HEK293 (cell line): ENCODE measurements at regions not wholly inside any gene's neighbourhood (a gene's known extent, or its start where the extent isn't known, plus 50 kb on each side); places are given as distances from the start of the nearest gene placed in this dataset.

Source experiments
- CTCF ChIA-PET: fragments of 350-600 bp; formaldehyde crosslinking; extraction: SDS; loops from one replicate; lab custom pipeline; 2021; ENCODE audit warnings: antibody characterized with exemption; lab: Yijun Ruan, JAX
- POLR2A ChIA-PET: fragments of 300-600 bp; formaldehyde crosslinking; extraction: SDS; loops from one replicate; lab custom pipeline; 2020; ENCODE audit warnings: antibody characterized with exemption, inconsistent platforms; lab: Yijun Ruan, JAX
- H3K27ac ChIP-seq: fragments of 200-500 bp; sonication (Bioruptor generic); 2 replicates; pipeline ENCODE4 v1.5.1; 2014; ENCODE audit warnings: low read depth, low read length, control low read depth, inconsistent platforms; ENCODE audit errors: extremely low read depth
- H3K36me3 ChIP-seq, 2 experiments: fragments of 200-500 bp in 1 of 2; sonication (Bioruptor generic) in 1 of 2; 1 replicate in 1 of 2; 2 replicates in 1 of 2; pipeline ENCODE4 v1.5.1; 2014 to 2017; ENCODE audit warnings: inconsistent platforms in 2 of 2, low read length in 2 of 2; ENCODE audit not compliant: control insufficient read depth in 2 of 2, insufficient read depth in 1 of 2
- H3K4me1 ChIP-seq: fragments of 200-500 bp; sonication (Bioruptor generic); 2 replicates; pipeline ENCODE4 v1.5.1; 2014; ENCODE audit warnings: mild to moderate bottlenecking, low read length, inconsistent platforms; ENCODE audit not compliant: control insufficient read depth, insufficient read depth
- H3K4me3 ChIP-seq: 2 replicates; pipeline ENCODE4 v1.5.1; 2011; ENCODE audit warnings: low read depth, mild to moderate bottlenecking, control low read depth, low read length, moderate library complexity
- H3K9me3 ChIP-seq: fragments of 200-500 bp; sonication (Bioruptor generic); 2 replicates; pipeline ENCODE4 v1.5.1; 2014; ENCODE audit warnings: low read depth, low read length, inconsistent platforms; ENCODE audit not compliant: control insufficient read depth, insufficient read depth
- ATF2 ChIP-seq: fragments of 450-650 bp; formaldehyde crosslinking; IDR thresholded peaks from 2 replicates; pipeline ENCODE4 v1.5.1; 2016; ENCODE audit warnings: missing biosample characterization, missing genetic modification characterization, low read depth
- GLIS2 ChIP-seq: fragments of 450-650 bp; formaldehyde crosslinking; IDR thresholded peaks from 2 replicates; pipeline ENCODE4 v1.5.1; 2016; ENCODE audit warnings: missing biosample characterization, missing genetic modification characterization
- MYNN ChIP-seq: fragments of 450-650 bp; formaldehyde crosslinking; IDR thresholded peaks from 2 replicates; pipeline ENCODE4 v1.5.1; 2016; ENCODE audit warnings: missing biosample characterization, missing genetic modification characterization, borderline replicate concordance
- OSR2 ChIP-seq: fragments of 450-650 bp; formaldehyde crosslinking; IDR thresholded peaks from 2 replicates; pipeline ENCODE4 v1.5.1; 2016; ENCODE audit warnings: missing biosample characterization, missing genetic modification characterization
- PRDM4 ChIP-seq: fragments of 450-650 bp; formaldehyde crosslinking; IDR thresholded peaks from 2 replicates; pipeline ENCODE4 v1.5.1; 2017; ENCODE audit warnings: missing biosample characterization, missing genetic modification characterization
- SETDB1 ChIP-seq: IDR thresholded peaks from one replicate; pipeline ENCODE4 v1.6.1; 2017; ENCODE audit warnings: mild to moderate bottlenecking, low read length, moderate library complexity, mixed read lengths; ENCODE audit not compliant: insufficient read length
- ZBTB49 ChIP-seq: fragments of 450-650 bp; formaldehyde crosslinking; IDR thresholded peaks from 2 replicates; pipeline ENCODE4 v1.5.1; 2016; ENCODE audit warnings: missing biosample characterization, missing genetic modification characterization, low read depth
- ZNF174 ChIP-seq: fragments of 450-650 bp; formaldehyde crosslinking; IDR thresholded peaks from 2 replicates; pipeline ENCODE4 v1.5.0; 2017; ENCODE audit warnings: missing biosample characterization, mild to moderate bottlenecking, missing genetic modification characterization
- ZNF2 ChIP-seq: fragments of 450-650 bp; formaldehyde crosslinking; IDR thresholded peaks from 2 replicates; pipeline ENCODE4 v1.5.1; 2016; ENCODE audit warnings: missing biosample characterization, missing genetic modification characterization
- ZNF391 ChIP-seq: fragments of 450-650 bp; formaldehyde crosslinking; IDR thresholded peaks from 2 replicates; pipeline ENCODE4 v1.5.1; 2016; ENCODE audit warnings: low read depth, missing biosample characterization, missing genetic modification characterization, borderline replicate concordance
- ZNF664 ChIP-seq: fragments of 450-650 bp; formaldehyde crosslinking; IDR thresholded peaks from 2 replicates; pipeline ENCODE4 v1.5.1; 2016; ENCODE audit warnings: missing biosample characterization, missing genetic modification characterization
- ZNF768 ChIP-seq: fragments of 450-650 bp; formaldehyde crosslinking; IDR thresholded peaks from 2 replicates; pipeline ENCODE4 v1.5.1; 2018; ENCODE audit warnings: missing biosample characterization, mild to moderate bottlenecking, missing genetic modification characterization
- ZNF776 ChIP-seq: fragments of 450-650 bp; formaldehyde crosslinking; IDR thresholded peaks from 2 replicates; pipeline ENCODE4 v1.5.0; 2017; ENCODE audit warnings: missing biosample characterization, missing genetic modification characterization, borderline replicate concordance
- TF ChIP-seq, protein P1 (sequence below): fragments of 450-650 bp; formaldehyde crosslinking; IDR thresholded peaks from 2 replicates; pipeline ENCODE4 v1.5.1; 2017; ENCODE audit warnings: missing biosample characterization, mild to moderate bottlenecking, missing genetic modification characterization, moderate library complexity
- TF ChIP-seq, protein P2 (sequence below): fragments of 450-650 bp; formaldehyde crosslinking; IDR thresholded peaks from 2 replicates; pipeline ENCODE4 v1.5.1; 2016; ENCODE audit warnings: missing biosample characterization, missing genetic modification characterization

- ChIA-PET CTCF (interaction anchor here (0.7 to 2.3 kb wide), 8 partner anchors 9 to 354 kb away, joined by 3 to 14 read pairs (median 4); no protein-coding TSS in a partner anchor), POLR2A (interaction anchor here (0.6 to 0.8 kb wide), 2 partner anchors 77 to 681 kb away, joined by 4 to 6 read pairs; no protein-coding TSS in a partner anchor)
- Histone ChIP-seq H3K4me3 (no peak overlapping the region), H3K27ac (no peak overlapping the region), H3K9me3 (no peaks in the 10 kb centered on the region), H3K4me1 (no peaks in the 10 kb centered on the region), H3K36me3 (no peaks in the 10 kb centered on the region)
- TF ChIP-seq SETDB1 (peak; percentile 54), MYNN (tag by site-specific recombination) (no peak)
Measured at GRCh38 chr9:33728613-33729012, 66.7 kb upstream of the PRSS3 start.

DNA sequence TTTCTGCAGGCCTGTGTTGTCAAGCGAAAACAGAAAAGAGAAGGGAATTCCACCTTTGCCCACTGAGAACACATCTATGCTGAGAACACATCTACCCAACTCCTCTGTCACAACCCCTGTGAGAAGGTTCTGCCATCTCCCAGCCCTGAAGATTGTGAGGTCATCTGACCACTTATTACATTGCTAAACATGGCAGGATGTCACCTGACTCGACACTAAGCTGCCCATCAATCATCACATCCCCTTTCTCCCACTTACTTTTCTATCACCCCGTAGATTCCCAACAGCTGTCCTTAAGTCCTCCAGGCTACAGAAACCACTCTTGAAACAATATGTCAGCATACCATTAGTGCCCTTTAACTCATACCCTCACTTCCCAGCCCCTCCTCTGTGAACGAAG is 64.2 kb upstream of the PRSS3 start:
- Histone ChIP-seq H3K9me3 (no peaks in the 10 kb centered on the region), H3K36me3 (no peaks in the 10 kb centered on the region), H3K4me3 (no peak overlapping the region), H3K4me1 (no peaks in the 10 kb centered on the region), H3K27ac (no peak overlapping the region)
- no peak for TF ChIP-seq ZNF391 (tag by site-specific recombination)
- no peak for TF ChIP-seq ZNF174 (tag by site-specific recombination)
- TF ChIP-seq OSR2 = no peak
- no peak for TF ChIP-seq ZNF664 (tag by site-specific recombination)
- no peak for TF ChIP-seq ZNF776 (tag by site-specific recombination)
- TF ChIP-seq ZBTB49 (tag by site-specific recombination) = no peak
- ChIA-PET CTCF (interaction anchor here (0.8 to 8.4 kb wide), 5 partner anchors 8 to 257 kb away, joined by 3 to 63 read pairs (median 4); partner anchors contain the start of gene NOL6), POLR2A (no interaction called here)

- H3K9me3 ChIP-seq = no peaks in the 10 kb centered on the region
- CTCF ChIA-PET = interaction anchor here (0.8 to 8.4 kb wide), 4 partner anchors 10 to 258 kb away, joined by 3 to 63 read pairs (median 8); partner anchors contain the start of gene NOL6
- TF ChIP-seq ATF2 (tag by site-specific recombination) (no peak), ZNF2 (tag by site-specific recombination) (no peak), ZNF768 (no peak), GLIS2 (tag by site-specific recombination) (no peak), PRDM4 (tag by site-specific recombination) (no peak)
- TF ChIP-seq, protein P1, sequence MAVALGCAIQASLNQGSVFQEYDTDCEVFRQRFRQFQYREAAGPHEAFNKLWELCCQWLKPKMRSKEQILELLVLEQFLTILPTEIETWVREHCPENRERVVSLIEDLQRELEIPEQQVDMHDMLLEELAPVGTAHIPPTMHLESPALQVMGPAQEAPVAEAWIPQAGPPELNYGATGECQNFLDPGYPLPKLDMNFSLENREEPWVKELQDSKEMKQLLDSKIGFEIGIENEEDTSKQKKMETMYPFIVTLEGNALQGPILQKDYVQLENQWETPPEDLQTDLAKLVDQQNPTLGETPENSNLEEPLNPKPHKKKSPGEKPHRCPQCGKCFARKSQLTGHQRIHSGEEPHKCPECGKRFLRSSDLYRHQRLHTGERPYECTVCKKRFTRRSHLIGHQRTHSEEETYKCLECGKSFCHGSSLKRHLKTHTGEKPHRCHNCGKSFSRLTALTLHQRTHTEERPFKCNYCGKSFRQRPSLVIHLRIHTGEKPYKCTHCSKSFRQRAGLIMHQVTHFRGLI (tag by site-specific recombination) = no peak
- TF ChIP-seq, protein P2, sequence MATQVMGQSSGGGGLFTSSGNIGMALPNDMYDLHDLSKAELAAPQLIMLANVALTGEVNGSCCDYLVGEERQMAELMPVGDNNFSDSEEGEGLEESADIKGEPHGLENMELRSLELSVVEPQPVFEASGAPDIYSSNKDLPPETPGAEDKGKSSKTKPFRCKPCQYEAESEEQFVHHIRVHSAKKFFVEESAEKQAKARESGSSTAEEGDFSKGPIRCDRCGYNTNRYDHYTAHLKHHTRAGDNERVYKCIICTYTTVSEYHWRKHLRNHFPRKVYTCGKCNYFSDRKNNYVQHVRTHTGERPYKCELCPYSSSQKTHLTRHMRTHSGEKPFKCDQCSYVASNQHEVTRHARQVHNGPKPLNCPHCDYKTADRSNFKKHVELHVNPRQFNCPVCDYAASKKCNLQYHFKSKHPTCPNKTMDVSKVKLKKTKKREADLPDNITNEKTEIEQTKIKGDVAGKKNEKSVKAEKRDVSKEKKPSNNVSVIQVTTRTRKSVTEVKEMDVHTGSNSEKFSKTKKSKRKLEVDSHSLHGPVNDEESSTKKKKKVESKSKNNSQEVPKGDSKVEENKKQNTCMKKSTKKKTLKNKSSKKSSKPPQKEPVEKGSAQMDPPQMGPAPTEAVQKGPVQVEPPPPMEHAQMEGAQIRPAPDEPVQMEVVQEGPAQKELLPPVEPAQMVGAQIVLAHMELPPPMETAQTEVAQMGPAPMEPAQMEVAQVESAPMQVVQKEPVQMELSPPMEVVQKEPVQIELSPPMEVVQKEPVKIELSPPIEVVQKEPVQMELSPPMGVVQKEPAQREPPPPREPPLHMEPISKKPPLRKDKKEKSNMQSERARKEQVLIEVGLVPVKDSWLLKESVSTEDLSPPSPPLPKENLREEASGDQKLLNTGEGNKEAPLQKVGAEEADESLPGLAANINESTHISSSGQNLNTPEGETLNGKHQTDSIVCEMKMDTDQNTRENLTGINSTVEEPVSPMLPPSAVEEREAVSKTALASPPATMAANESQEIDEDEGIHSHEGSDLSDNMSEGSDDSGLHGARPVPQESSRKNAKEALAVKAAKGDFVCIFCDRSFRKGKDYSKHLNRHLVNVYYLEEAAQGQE = no peak
- TF ChIP-seq, all 188 proteins: peak for 0
- POLR2A ChIA-PET = no interaction called here
- Histone ChIP-seq H3K4me1 (no peaks in the 10 kb centered on the region), H3K36me3 (no peaks in the 10 kb centered on the region), H3K4me3 (no peak overlapping the region), H3K27ac (no peak overlapping the region)
Measured at GRCh38 chr9:33731625-33732024, 63.7 kb upstream of the PRSS3 start.
